PC-3 (cell line): ENCODE measurements at regions not wholly inside any gene's neighbourhood (a gene's known extent, or its start where the extent isn't known, plus 50 kb on each side); places are given as distances from the start of the nearest gene placed in this dataset.
A peak's percentile ranks its signal among the peaks of the same experiment; 100 is the strongest.

ENCODE experiments used
- ATAC-seq: fragments of 200-7000 bp; cut with Tn5 transposase; 2 replicates; pipeline ENCODE4 v1.9.1; 2020; ENCODE audit warnings: mild to moderate bottlenecking, moderate library complexity
- BruUV-seq: library from RNA; stranded (reverse); fragments of 400-500 nt; replicated peaks from 2 replicates; lab custom pipeline; 2021; lab: Mats Ljungman, UMichigan
- CTCF ChIA-PET: fragments of 300-600 bp; sonication (Branson Sonifier 250); formaldehyde crosslinking; loops from one replicate; lab custom pipeline; 2022; ENCODE audit warnings: antibody characterized with exemption; lab: Charles Lee
- POLR2A ChIA-PET: fragments of 300-600 bp; sonication (Branson Sonifier 250); formaldehyde crosslinking; loops from one replicate; lab custom pipeline; 2022; ENCODE audit warnings: antibody characterized with exemption; ENCODE audit not compliant: unreplicated experiment; lab: Charles Lee
- DNase-seq: peaks from one replicate; pipeline ENCODE4 v3.0.0-alpha.2; 2015
- H2AFZ ChIP-seq: fragments of 300-600 bp; sonication (generic); 2 replicates; pipeline ENCODE4 v1.6.0; 2016; ENCODE audit warnings: antibody characterized with exemption, low read length
- H3F3A ChIP-seq: fragments of 300-600 bp; sonication (generic); one replicate; pipeline ENCODE4 v1.6.0; 2017; ENCODE audit warnings: antibody characterized with exemption, low read length, control low read depth, mild to moderate bottlenecking; ENCODE audit not compliant: unreplicated experiment
- H3K27ac ChIP-seq: fragments of 300-600 bp; sonication (generic); 2 replicates; pipeline ENCODE4 v1.5.1; 2016; ENCODE audit warnings: mild to moderate bottlenecking, low read length
- H3K27me3 ChIP-seq: fragments of 300-600 bp; sonication (generic); 2 replicates; pipeline ENCODE4 v1.6.1; 2016; ENCODE audit warnings: low read length, mixed read lengths
- H3K36me3 ChIP-seq: fragments of 300-600 bp; sonication (generic); 2 replicates; pipeline ENCODE4 v1.6.1; 2016; ENCODE audit warnings: low read depth, mixed run types, low read length, mixed read lengths
- H3K4me1 ChIP-seq: fragments of 300-600 bp; sonication (generic); 2 replicates; pipeline ENCODE4 v1.5.1; 2016; ENCODE audit warnings: low read length; ENCODE audit not compliant: insufficient read depth
- H3K4me2 ChIP-seq: fragments of 300-600 bp; sonication (generic); 2 replicates; pipeline ENCODE4 v1.6.0; 2016; ENCODE audit warnings: low read length
- H3K4me3 ChIP-seq: fragments of 300-600 bp; sonication (generic); 2 replicates; pipeline ENCODE4 v1.5.1; 2016; ENCODE audit warnings: mild to moderate bottlenecking, low read length, mixed read lengths
- H3K79me2 ChIP-seq: fragments of 300-600 bp; sonication (generic); 2 replicates; pipeline ENCODE4 v1.6.1; 2017; ENCODE audit warnings: low read length, mixed read lengths
- H3K9ac ChIP-seq: fragments of 300-600 bp; sonication (generic); 2 replicates; pipeline ENCODE4 v1.6.0; 2016; ENCODE audit warnings: mild to moderate bottlenecking, low read length
- H3K9me2 ChIP-seq: fragments of 300-600 bp; sonication (generic); replicated peaks from 2 replicates; pipeline ENCODE4 v1.6.1; 2016; ENCODE audit warnings: mixed run types, low read length, mixed read lengths
- H3K9me3 ChIP-seq: fragments of 300-600 bp; sonication (generic); 2 replicates; pipeline ENCODE4 v1.6.1; 2016; ENCODE audit warnings: low read length, mixed read lengths
- H4K20me1 ChIP-seq: fragments of 300-600 bp; sonication (generic); 2 replicates; pipeline ENCODE4 v1.6.1; 2016; ENCODE audit warnings: low read length, mixed read lengths
- EZH2 ChIP-seq: fragments of 300-600 bp; sonication (generic); IDR thresholded peaks from one replicate; pipeline ENCODE4 v1.6.1; 2017; ENCODE audit warnings: antibody characterized with exemption, mild to moderate bottlenecking, low read length; ENCODE audit not compliant: unreplicated experiment
- EZH2phosphoT487 ChIP-seq: fragments of 300-600 bp; sonication (generic); IDR thresholded peaks from 2 replicates; pipeline ENCODE4 v1.6.1; 2018; ENCODE audit warnings: mild to moderate bottlenecking, antibody characterized with exemption, low read length, borderline replicate concordance
- intact Hi-C: fragments of 100-400 bp; cut with micrococcal nuclease; formaldehyde crosslinking; loops from 2 replicates; pipeline ENCODE4 v1.9.0; 2023
- TF ChIP-seq, protein P1 (sequence below): fragments of 300-600 bp; sonication (generic); conservative IDR thresholded peaks from 2 replicates; pipeline ENCODE4 v1.5.1; 2017; ENCODE audit warnings: antibody characterized with exemption, low read depth, mild to moderate bottlenecking, low read length

DNA sequence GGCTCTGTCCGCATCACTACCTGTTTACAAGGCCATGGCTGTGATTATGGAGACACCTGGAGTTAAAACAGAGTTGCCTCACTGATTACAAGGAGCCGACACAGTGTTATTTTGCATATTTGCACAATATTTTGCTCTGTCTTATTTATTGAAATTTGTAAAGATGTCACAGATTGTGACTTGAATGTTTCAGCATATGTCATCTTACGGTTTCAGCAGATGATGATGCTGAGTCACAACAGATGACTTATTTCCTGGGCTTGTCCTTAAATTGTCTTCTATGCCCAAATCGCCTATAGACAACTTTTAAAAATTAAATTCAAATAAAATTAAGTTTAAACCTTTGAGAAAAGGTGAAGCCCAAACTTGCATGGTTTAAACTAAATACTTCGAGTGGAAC lies 87.1 kb upstream of the INPP4B start:
- Histone ChIP-seq H3K27ac (no peak overlapping the region), H3K27me3 (peaks cover 2% of the 10 kb centered on the region; the same call in 1 of the 2 replicates), H3K79me2 (no peaks in the 10 kb centered on the region), H3K9me2 (no peaks in the 10 kb centered on the region), H3K4me3 (no peak overlapping the region), H3K4me2 (no peak overlapping the region), H3F3A (no peaks in the 10 kb centered on the region), H3K9me3 (no peaks in the 10 kb centered on the region), H2AFZ (no peak overlapping the region; the same call in 1 of the 2 replicates), H3K36me3 (no peaks in the 10 kb centered on the region), H3K4me1 (peaks cover 5% of the 10 kb centered on the region; the same call in 1 of the 2 replicates), H4K20me1 (no peaks in the 10 kb centered on the region), H3K9ac (no peak overlapping the region)
- CTCF ChIA-PET = no interaction called here
- POLR2A ChIA-PET = no interaction called here
- no TSS peak for BruUV-seq
- intact Hi-C loops = no loop called here
- DNase-seq = peak; percentile 31
- no peak for ATAC-seq
- TF ChIP-seq, protein P1, sequence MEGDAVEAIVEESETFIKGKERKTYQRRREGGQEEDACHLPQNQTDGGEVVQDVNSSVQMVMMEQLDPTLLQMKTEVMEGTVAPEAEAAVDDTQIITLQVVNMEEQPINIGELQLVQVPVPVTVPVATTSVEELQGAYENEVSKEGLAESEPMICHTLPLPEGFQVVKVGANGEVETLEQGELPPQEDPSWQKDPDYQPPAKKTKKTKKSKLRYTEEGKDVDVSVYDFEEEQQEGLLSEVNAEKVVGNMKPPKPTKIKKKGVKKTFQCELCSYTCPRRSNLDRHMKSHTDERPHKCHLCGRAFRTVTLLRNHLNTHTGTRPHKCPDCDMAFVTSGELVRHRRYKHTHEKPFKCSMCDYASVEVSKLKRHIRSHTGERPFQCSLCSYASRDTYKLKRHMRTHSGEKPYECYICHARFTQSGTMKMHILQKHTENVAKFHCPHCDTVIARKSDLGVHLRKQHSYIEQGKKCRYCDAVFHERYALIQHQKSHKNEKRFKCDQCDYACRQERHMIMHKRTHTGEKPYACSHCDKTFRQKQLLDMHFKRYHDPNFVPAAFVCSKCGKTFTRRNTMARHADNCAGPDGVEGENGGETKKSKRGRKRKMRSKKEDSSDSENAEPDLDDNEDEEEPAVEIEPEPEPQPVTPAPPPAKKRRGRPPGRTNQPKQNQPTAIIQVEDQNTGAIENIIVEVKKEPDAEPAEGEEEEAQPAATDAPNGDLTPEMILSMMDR = no peak
- no peak for TF ChIP-seq EZH2phosphoT487

DNA sequence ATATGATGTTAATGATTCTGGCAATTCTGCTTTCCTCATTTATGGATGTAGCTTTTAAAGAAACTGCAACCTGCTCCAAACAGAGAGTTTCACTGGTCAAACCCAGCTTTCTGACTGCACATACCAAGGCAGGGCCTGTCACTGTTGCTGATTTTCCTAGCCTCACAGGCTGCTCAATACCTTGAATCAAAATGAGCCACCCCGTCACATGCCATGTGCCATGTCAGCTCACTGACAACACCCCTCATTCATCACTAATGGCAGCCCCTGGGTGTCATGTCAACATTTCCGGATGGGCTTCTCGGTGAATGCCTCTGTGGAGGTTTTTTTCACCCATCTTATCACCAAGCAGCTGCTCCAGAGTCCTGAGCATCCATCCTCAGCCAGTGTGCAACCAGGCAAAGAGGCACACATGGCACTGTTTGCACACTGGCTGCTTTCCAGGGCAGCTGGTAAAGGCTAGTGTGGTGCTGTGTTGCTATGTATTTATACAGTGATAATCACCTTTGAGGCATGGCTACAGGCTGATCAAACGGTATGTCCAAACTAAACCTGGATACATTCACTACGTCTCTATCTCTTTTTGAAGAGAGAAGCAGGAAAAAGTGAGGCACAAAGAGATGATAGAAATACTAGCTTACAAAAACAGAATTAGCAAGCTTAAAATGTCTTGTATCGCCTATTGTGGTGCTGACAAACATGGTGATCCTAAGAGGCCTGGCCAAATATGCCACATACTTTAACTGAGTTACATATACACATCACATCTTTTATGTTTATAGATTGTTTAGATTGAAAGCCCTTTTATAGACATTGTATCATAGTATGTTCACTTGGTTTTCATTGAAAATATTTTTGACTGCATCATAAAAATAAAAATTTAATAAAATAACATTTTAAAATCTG lies 94.6 kb upstream of the INPP4B start:
- Histone ChIP-seq H2AFZ (no peak overlapping the region), H3K36me3 (no peaks in the 10 kb centered on the region), H3K4me2 (no peak overlapping the region), H3K27ac (no peak overlapping the region), H3K4me1 (no peaks in the 10 kb centered on the region), H3K4me3 (no peak overlapping the region), H3K9ac (no peak overlapping the region), H3K79me2 (no peaks in the 10 kb centered on the region), H3K27me3 (peaks cover 12% of the 10 kb centered on the region), H4K20me1 (no peaks in the 10 kb centered on the region), H3K9me2 (no peaks in the 10 kb centered on the region), H3K9me3 (no peaks in the 10 kb centered on the region), H3F3A (no peaks in the 10 kb centered on the region)
- no peak for ATAC-seq
- TF ChIP-seq EZH2 = no peak
- no peak for TF ChIP-seq EZH2phosphoT487
- TF ChIP-seq, protein P1 = no peak
- DNase-seq = no peak
- intact Hi-C loops = no loop called here
- CTCF ChIA-PET = no interaction called here
- no TSS peak for BruUV-seq
- POLR2A ChIA-PET = no interaction called here

DNA sequence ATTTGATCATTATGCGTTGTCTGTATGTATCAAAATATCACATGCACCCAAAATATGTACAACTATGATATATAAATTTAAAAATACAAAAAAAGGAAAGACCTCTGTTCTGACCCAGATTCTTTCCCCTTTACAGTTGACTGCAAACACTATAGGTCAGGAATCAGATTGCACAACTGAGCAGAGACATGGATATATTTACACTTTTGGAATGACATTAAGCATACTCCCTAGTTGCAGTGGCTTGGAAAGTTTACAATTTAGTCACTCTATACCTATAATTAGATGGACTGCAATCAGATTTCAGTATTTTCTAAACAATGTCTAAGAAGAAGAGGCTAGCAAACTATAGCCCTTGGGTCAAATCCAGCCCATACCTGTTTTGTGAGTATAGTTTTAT lies 98.5 kb upstream of the INPP4B start:
- Histone ChIP-seq H3K79me2 (no peaks in the 10 kb centered on the region), H4K20me1 (no peaks in the 10 kb centered on the region), H3K4me3 (no peak overlapping the region), H3K4me2 (no peak overlapping the region), H3K4me1 (no peaks in the 10 kb centered on the region), H3K36me3 (no peaks in the 10 kb centered on the region), H3K9ac (no peak overlapping the region), H3K27ac (no peak overlapping the region), H3K9me3 (no peaks in the 10 kb centered on the region), H3K27me3 (peaks cover 21% of the 10 kb centered on the region), H2AFZ (no peak overlapping the region), H3K9me2 (no peaks in the 10 kb centered on the region), H3F3A (no peaks in the 10 kb centered on the region)
- ChIA-PET POLR2A (no interaction called here), CTCF (no interaction called here)
- TF ChIP-seq, protein P1 = no peak
- TF ChIP-seq EZH2phosphoT487 (no peak), EZH2 (no peak)
- no TSS peak for BruUV-seq
- intact Hi-C loops = no loop called here
- no peak for ATAC-seq
- DNase-seq = no peak
